Rectal smooth muscle tissue (tissue), 1 donor: ENCODE measurements at regions not wholly inside any gene's neighbourhood (a gene's known extent, or its start where the extent isn't known, plus 50 kb on each side); places are given as distances from the start of the nearest gene placed in this dataset.
"Not testable (repeated sequence)": the region's sequence is repeated elsewhere in the genome, so short reads cannot be mapped to it uniquely, and the experiment has no call there.

Source experiments
- H3K27ac ChIP-seq: one replicate; pipeline ENCODE4 v1.7.0; 2013; ENCODE audit warnings: low read depth, low read length, inconsistent platforms
- H3K27me3 ChIP-seq: one replicate; pipeline ENCODE4 v1.7.0; 2013; ENCODE audit warnings: low read length; ENCODE audit not compliant: control insufficient read depth, insufficient read depth
- H3K36me3 ChIP-seq: one replicate; pipeline ENCODE4 v1.7.0; 2013; ENCODE audit warnings: low read length; ENCODE audit not compliant: control insufficient read depth, insufficient read depth
- H3K4me1 ChIP-seq: one replicate; pipeline ENCODE4 v1.7.0; 2013; ENCODE audit warnings: low read length; ENCODE audit not compliant: control insufficient read depth, insufficient read depth
- H3K4me3 ChIP-seq: one replicate; pipeline ENCODE4 v1.7.0; 2013; ENCODE audit warnings: low read length
- H3K9ac ChIP-seq: one replicate; pipeline ENCODE4 v1.7.0; 2013; ENCODE audit warnings: low read length

- no peaks in the 10 kb centered on the region for H3K36me3 ChIP-seq
- no peak overlapping the region for H3K4me3 ChIP-seq
- no peak overlapping the region for H3K27ac ChIP-seq
- no peaks in the 10 kb centered on the region for H3K4me1 ChIP-seq
- no peak overlapping the region for H3K9ac ChIP-seq
- no peaks in the 10 kb centered on the region for H3K27me3 ChIP-seq
Observed at GRCh38 chr2:18282026-18282425, 278.4 kb downstream of the RDH14 start.

GRCh38 chr2:18276583-18277075 is 283.8 kb downstream of the RDH14 start:
- H3K27ac ChIP-seq = no peak overlapping the region

GRCh38 chr2:18273205-18273604 is 287.2 kb downstream of the RDH14 start:
- no peaks in the 10 kb centered on the region for H3K36me3 ChIP-seq
- no peak overlapping the region for H3K4me3 ChIP-seq
- no peaks in the 10 kb centered on the region for H3K4me1 ChIP-seq
- H3K9ac ChIP-seq = no peak overlapping the region
- H3K27me3 ChIP-seq = no peaks in the 10 kb centered on the region
- no peak overlapping the region for H3K27ac ChIP-seq

More at GRCh38 chr2:18276583-18277075, 283.8 kb downstream of the RDH14 start:
- no peaks in the 10 kb centered on the region for H3K27me3 ChIP-seq
- no peaks in the 10 kb centered on the region for H3K4me1 ChIP-seq
- no peaks in the 10 kb centered on the region for H3K36me3 ChIP-seq
- no peak overlapping the region for H3K9ac ChIP-seq
- H3K4me3 ChIP-seq = no peak overlapping the region

GRCh38 chr2:18272148-18272494 is 288.3 kb downstream of the RDH14 start:
- H3K4me3 ChIP-seq = no peak overlapping the region
- H3K27me3 ChIP-seq = no peaks in the 10 kb centered on the region
- no peak overlapping the region for H3K27ac ChIP-seq
- no peaks in the 10 kb centered on the region for H3K36me3 ChIP-seq
- no peaks in the 10 kb centered on the region for H3K4me1 ChIP-seq
- no peak overlapping the region for H3K9ac ChIP-seq

GRCh38 chr2:18271370-18272147 is 288.9 kb downstream of the RDH14 start:
- Histone ChIP-seq H3K36me3 (no peaks in the 10 kb centered on the region), H3K4me1 (no peaks in the 10 kb centered on the region), H3K4me3 (no peak overlapping the region), H3K27ac (no peak overlapping the region), H3K27me3 (no peaks in the 10 kb centered on the region), H3K9ac (no peak overlapping the region)

- Histone ChIP-seq H3K4me3 (no peak overlapping the region), H3K9ac (no peak overlapping the region), H3K36me3 (no peaks in the 10 kb centered on the region), H3K4me1 (no peaks in the 10 kb centered on the region), H3K27me3 (no peaks in the 10 kb centered on the region), H3K27ac (no peak overlapping the region)
Observed at GRCh38 chr2:18268400-18268799, 292.1 kb downstream of the RDH14 start.

- no peak overlapping the region for H3K27ac ChIP-seq
- no peaks in the 10 kb centered on the region for H3K36me3 ChIP-seq
- no peaks in the 10 kb centered on the region for H3K27me3 ChIP-seq
- no peak overlapping the region for H3K4me3 ChIP-seq
- no peak overlapping the region for H3K9ac ChIP-seq
- no peaks in the 10 kb centered on the region for H3K4me1 ChIP-seq
Observed at GRCh38 chr2:18267501-18267900, 293.0 kb downstream of the RDH14 start.

- not testable (repeated sequence) for H3K27me3 ChIP-seq, H3K27ac ChIP-seq, H3K4me1 ChIP-seq, H3K36me3 ChIP-seq, H3K4me3 ChIP-seq, H3K9ac ChIP-seq
Observed at GRCh38 chr2:18266699-18267098, 293.8 kb downstream of the RDH14 start.

- H3K9ac ChIP-seq = no peak overlapping the region
- no peaks in the 10 kb centered on the region for H3K4me1 ChIP-seq
- H3K27ac ChIP-seq = no peak overlapping the region
- H3K36me3 ChIP-seq = no peaks in the 10 kb centered on the region
- H3K4me3 ChIP-seq = no peak overlapping the region
- H3K27me3 ChIP-seq = no peaks in the 10 kb centered on the region
Observed at GRCh38 chr2:18265614-18266586, 294.6 kb downstream of the RDH14 start.

- Histone ChIP-seq H3K27ac (no peak overlapping the region), H3K27me3 (no peaks in the 10 kb centered on the region), H3K36me3 (no peaks in the 10 kb centered on the region), H3K4me3 (no peak overlapping the region), H3K9ac (no peak overlapping the region), H3K4me1 (no peaks in the 10 kb centered on the region)
Observed at GRCh38 chr2:18262601-18263000, 297.9 kb downstream of the RDH14 start.

GRCh38 chr2:18253686-18254197 is 306.7 kb downstream of the RDH14 start:
- no peak overlapping the region for H3K27ac ChIP-seq
- no peaks in the 10 kb centered on the region for H3K4me1 ChIP-seq
- no peaks in the 10 kb centered on the region for H3K36me3 ChIP-seq
- no peaks in the 10 kb centered on the region for H3K27me3 ChIP-seq
- no peak overlapping the region for H3K4me3 ChIP-seq
- no peak overlapping the region for H3K9ac ChIP-seq

GRCh38 chr2:18251486-18251885 is 309.0 kb downstream of the RDH14 start:
- Histone ChIP-seq H3K27me3 (no peaks in the 10 kb centered on the region), H3K9ac (no peak overlapping the region), H3K4me1 (no peaks in the 10 kb centered on the region), H3K27ac (no peak overlapping the region), H3K36me3 (no peaks in the 10 kb centered on the region), H3K4me3 (no peak overlapping the region)
